ENCODE measurements at regions not wholly inside any gene's neighbourhood (a gene's known extent, or its start where the extent isn't known, plus 50 kb on each side); places are given as distances from the start of the nearest gene placed in this dataset.

GRCh38 chr11:116692318-116693101 lies 80.3 kb downstream of the BUD13 start:
- no peak for TF ChIP-seq RAD21 (IDR thresholded peaks at IDR 0.05; ENCODE audit: low read depth)
- TF ChIP-seq MAX (IDR thresholded peaks at IDR 0.05) = no peak
- TF ChIP-seq REST (IDR thresholded peaks at IDR 0.05; ENCODE audit: low read depth) = no peak
- TF ChIP-seq CREB1 (IDR thresholded peaks at IDR 0.05; ENCODE audit: low read depth) = no peak
- no peak for TF ChIP-seq ZBTB7A (IDR thresholded peaks at IDR 0.05; ENCODE audit: low read depth)
- no peak for TF ChIP-seq EGR1 (IDR thresholded peaks at IDR 0.05)
- TF ChIP-seq FOXM1 (IDR thresholded peaks at IDR 0.05; ENCODE audit: borderline replicate concordance, low read depth) = no peak
- no peak for TF ChIP-seq NFIC (IDR thresholded peaks at IDR 0.05)
- TF ChIP-seq CEBPB (IDR thresholded peaks at IDR 0.05) = no peak
- no peak for TF ChIP-seq TCF12 (IDR thresholded peaks at IDR 0.05; ENCODE audit: low read depth)
- no peak for TF ChIP-seq YY1 (IDR thresholded peaks at IDR 0.05; ENCODE audit: low read depth)

All from Ishikawa (cell line).